Ascending aorta (tissue), 2 donors: ENCODE measurements at regions not wholly inside any gene's neighbourhood (a gene's known extent, or its start where the extent isn't known, plus 50 kb on each side); places are given as distances from the start of the nearest gene placed in this dataset.
A peak's percentile ranks its signal among the peaks of the same experiment; 100 is the strongest.

Experiments used
- DNase-seq, 2 donors: peaks; one replicate each; pipeline ENCODE4 v3.0.0-alpha.2; 2019; ENCODE audit warnings: low spot score in 2 of 2
- H3K27ac ChIP-seq, 2 donors: fragments of 200-600 bp; sonication (generic); one replicate each; pipeline ENCODE4 v1.5.1; 2016 to 2017; ENCODE audit warnings: mild to moderate bottlenecking in 1 of 2
- H3K27me3 ChIP-seq: fragments of 200-600 bp; sonication (generic); one replicate; pipeline ENCODE4 v1.5.1; 2017
- H3K36me3 ChIP-seq, 2 donors: fragments of 200-600 bp; sonication (generic); one replicate each; pipeline ENCODE4 v1.5.1; 2016
- H3K4me1 ChIP-seq, 2 donors: fragments of 200-600 bp; sonication (generic); one replicate each; pipeline ENCODE4 v1.5.1; 2016 to 2017; ENCODE audit warnings: mild to moderate bottlenecking in 1 of 2
- H3K4me3 ChIP-seq, 2 donors: fragments of 200-600 bp; sonication (generic); one replicate each; pipeline ENCODE4 v1.5.1; 2016 to 2017; ENCODE audit warnings: mild to moderate bottlenecking in 1 of 2
- H3K9me3 ChIP-seq, 2 donors: fragments of 200-600 bp; sonication (generic); one replicate each; pipeline ENCODE4 v1.5.1; 2016
- CTCF ChIP-seq, 3 experiments: fragments of 200-600 bp in 2 of 3; fragments of 450-650 bp in 1 of 3; sonication (generic) in 2 of 3; IDR thresholded peaks; one replicate each; pipeline ENCODE4 v1.5.1; 2016 to 2019; ENCODE audit warnings: antibody characterized with exemption in 3 of 3, mild to moderate bottlenecking in 1 of 3, moderate library complexity in 1 of 3
- intact Hi-C: fragments of 100-400 bp; cut with DNase I; formaldehyde crosslinking; loops from one replicate; pipeline ENCODE4 v1.15.1; 2023

DNA sequence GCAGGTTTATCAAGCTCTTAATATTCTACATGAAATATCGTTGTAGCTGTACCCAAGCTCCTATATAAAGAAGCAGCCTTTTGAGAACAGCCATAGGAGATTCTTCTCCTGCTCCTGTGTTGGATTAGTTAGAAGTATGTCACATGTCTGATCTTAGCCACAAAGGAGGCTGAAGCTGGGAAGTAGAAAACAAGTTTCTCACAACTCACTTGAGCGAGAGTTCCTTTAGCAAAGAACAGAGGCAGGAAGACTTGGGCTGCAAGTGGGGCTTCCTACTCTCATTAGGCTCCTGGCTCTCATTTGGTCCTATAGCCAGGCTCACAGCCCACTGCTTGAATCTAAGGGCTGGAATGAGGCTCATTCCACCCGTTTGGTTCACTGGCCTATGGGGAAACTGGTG lies 281.9 kb downstream of the BTG1 start:
- Histone ChIP-seq H3K4me1 (no peaks in the 10 kb centered on the region), H3K36me3 (no peaks in the 10 kb centered on the region), H3K9me3 (no peaks in the 10 kb centered on the region), H3K27ac (no peak overlapping the region), H3K27me3 (no peaks in the 10 kb centered on the region), H3K4me3 (no peak overlapping the region)
- intact Hi-C loops: no loop called here
- DNase-seq: no peak
- TF ChIP-seq CTCF (IDR thresholded peaks at IDR 0.05): no peak

DNA sequence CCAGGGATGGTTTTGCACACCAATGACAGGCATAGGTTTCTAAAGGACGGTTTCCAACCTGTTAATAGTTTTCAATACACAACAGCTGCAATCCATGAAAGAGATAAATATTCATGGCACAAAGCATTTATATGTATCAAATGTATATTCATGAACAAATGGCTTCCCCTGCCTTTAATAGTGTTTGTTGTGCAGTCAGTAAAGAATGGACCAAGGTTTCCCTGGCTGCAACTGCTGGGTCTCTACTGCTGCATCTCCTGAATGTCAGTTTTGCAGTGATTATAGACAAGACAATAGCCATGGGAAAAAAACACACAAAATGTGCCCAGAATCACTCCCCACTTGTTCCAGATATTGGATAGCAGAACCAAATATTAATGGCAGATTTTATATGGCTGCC lies 284.1 kb downstream of the BTG1 start:
- intact Hi-C loops: no loop called here
- Histone ChIP-seq H3K4me3 (no peak overlapping the region), H3K27me3 (no peaks in the 10 kb centered on the region), H3K27ac (no peak overlapping the region), H3K9me3 (no peaks in the 10 kb centered on the region), H3K36me3 (no peaks in the 10 kb centered on the region), H3K4me1 (no peaks in the 10 kb centered on the region)
- DNase-seq: no peak
- TF ChIP-seq CTCF (IDR thresholded peaks at IDR 0.05): no peak

GRCh38 chr12:91859347-91859746 lies 286.3 kb downstream of the BTG1 start:
- Histone ChIP-seq H3K27me3 (no peaks in the 10 kb centered on the region), H3K36me3 (no peaks in the 10 kb centered on the region), H3K27ac (no peak overlapping the region), H3K9me3 (no peaks in the 10 kb centered on the region), H3K4me1 (no peaks in the 10 kb centered on the region), H3K4me3 (no peak overlapping the region)
- DNase-seq: no peak
- intact Hi-C loops: loop anchor here (5.0 kb wide), 1 partner anchor 128 kb away; no protein-coding TSS in a partner anchor
- no peak for TF ChIP-seq CTCF (IDR thresholded peaks at IDR 0.05)

- intact Hi-C loops: loop anchor here (2.0 to 5.0 kb wide), 2 partner anchors 129 to 289 kb away; no protein-coding TSS in a partner anchor
- Histone ChIP-seq H3K27me3 (no peaks in the 10 kb centered on the region), H3K27ac (no peak overlapping the region), H3K9me3 (no peaks in the 10 kb centered on the region), H3K4me1 (no peaks in the 10 kb centered on the region), H3K4me3 (no peak overlapping the region), H3K36me3 (no peaks in the 10 kb centered on the region)
- TF ChIP-seq CTCF (IDR thresholded peaks at IDR 0.05): no peak
- no peak for DNase-seq
Observed at GRCh38 chr12:91857813-91858542, 287.7 kb downstream of the BTG1 start.

- H3K27me3 ChIP-seq: no peaks in the 10 kb centered on the region
- H3K4me3 ChIP-seq: no peak overlapping the region
- H3K36me3 ChIP-seq: no peaks in the 10 kb centered on the region
- H3K27ac ChIP-seq: peak overlapping the region in 1 of 2 donors; percentile 34
- no peaks in the 10 kb centered on the region for H3K4me1 ChIP-seq
- intact Hi-C loops: loop anchor here (5.0 kb wide), 1 partner anchor 133 kb away; no protein-coding TSS in a partner anchor
- TF ChIP-seq CTCF (IDR thresholded peaks at IDR 0.05): no peak
- no peaks in the 10 kb centered on the region for H3K9me3 ChIP-seq
- DNase-seq: no peak
Observed at GRCh38 chr12:91854725-91855124, 290.9 kb downstream of the BTG1 start.
